ENCODE measurements at regions not wholly inside any gene's neighbourhood (a gene's known extent, or its start where the extent isn't known, plus 50 kb on each side); places are given as distances from the start of the nearest gene placed in this dataset.

GRCh38 chr5:52712354-52712753 is 75.4 kb upstream of the ITGA1 start:
- no peaks in the 10 kb centered on the region for H3K79me2 ChIP-seq (ENCODE audit: control insufficient read depth in 1 of 2, insufficient read depth in 2 of 2, low read length in 2 of 2)

More at GRCh38 chr5:52712354-52712753, 75.4 kb upstream of the ITGA1 start:
- H4K91ac ChIP-seq (replicated peaks; ENCODE audit: insufficient read length, low read length), result no peak overlapping the region
- no peak overlapping the region for H2BK15ac ChIP-seq (ENCODE audit: low read length)
- H2BK5ac ChIP-seq (ENCODE audit: low read depth, low read length), result no peak overlapping the region
- CTCF ChIA-PET (ENCODE audit: partially characterized antibody), result no interaction called here
- WGBS, 2 experiments (ENCODE audit: extremely low coverage in 1 of 2, insufficient coverage in 1 of 2, insufficient read length in 1 of 2, insufficient replicate concordance in 2 of 2, low coverage in 1 of 2, low lambda C conversion rate in 2 of 2, missing lambda C conversion rate in 1 of 2), result 96% methylated on average over 2 of the region's 2 CpGs; no CpG with 5 or more reads in 1 of the 2 experiments
- no peak overlapping the region for H3K9ac ChIP-seq (replicated peaks in 1 of 4; ENCODE audit: extremely low read depth in 1 of 4, low read depth in 3 of 4, low read length in 3 of 4)
- DNase-seq (ENCODE audit: low read depth in 1 of 2, low spot score in 2 of 2) (no peak), FAIRE-seq (no peak)
- no peaks in the 10 kb centered on the region for H3K79me1 ChIP-seq (ENCODE audit: low read depth, low read length)
- no peaks in the 10 kb centered on the region for H3K23me2 ChIP-seq (ENCODE audit: low read depth, low read length)
- H3K4me3 ChIP-seq (ENCODE audit: extremely low read depth in 1 of 4, insufficient read depth in 2 of 4, low read depth in 3 of 4, low read length in 4 of 4), result no peak overlapping the region
- no peak overlapping the region for H3K56ac ChIP-seq (replicated peaks; ENCODE audit: insufficient read length, low read depth, low read length)
- H3K27me3 ChIP-seq (replicated peaks in 1 of 4; ENCODE audit: control insufficient read depth in 3 of 4, extremely low read depth in 1 of 4, insufficient read depth in 3 of 4, low read length in 3 of 4), result no peaks in the 10 kb centered on the region
- H3K23ac ChIP-seq (ENCODE audit: insufficient read length), result no peak overlapping the region
- H2BK12ac ChIP-seq (ENCODE audit: low read depth, low read length), result no peak overlapping the region
- H4K20me1 ChIP-seq (replicated peaks in 1 of 2; ENCODE audit: control insufficient read depth in 1 of 2, insufficient read depth in 2 of 2, low read length in 2 of 2), result no peaks in the 10 kb centered on the region
- H2BK20ac ChIP-seq (ENCODE audit: low read length), result no peak overlapping the region
- H2BK120ac ChIP-seq (replicated peaks; ENCODE audit: low read depth, low read length), result no peak overlapping the region
- no peaks in the 10 kb centered on the region for H3K36me3 ChIP-seq (ENCODE audit: control insufficient read depth in 2 of 4, insufficient read depth in 4 of 4, low read length in 3 of 4)
- H3K18ac ChIP-seq (ENCODE audit: extremely low read depth, low read length), result no peak overlapping the region
- H3K9me3 ChIP-seq (ENCODE audit: insufficient read depth in 2 of 2, low read depth in 1 of 2, low read length in 1 of 2), result no peaks in the 10 kb centered on the region
- H4K8ac ChIP-seq (ENCODE audit: extremely low read depth, insufficient read depth, low read length), result no peak overlapping the region
- no peak overlapping the region for H4K5ac ChIP-seq (ENCODE audit: insufficient read length, low read depth, low read length)
- no peak overlapping the region for H2AK5ac ChIP-seq (ENCODE audit: low read depth, low read length)
- no peak for TF ChIP-seq MAFK (IDR thresholded peaks at IDR 0.05; ENCODE audit: low read depth, low read length)
- no peak for TF ChIP-seq GTF2F1 (IDR thresholded peaks at IDR 0.05; ENCODE audit: borderline replicate concordance, low read depth, low read length)
- no peak for TF ChIP-seq CBX8 (IDR thresholded peaks at IDR 0.05; ENCODE audit: borderline replicate concordance, low read depth, low read length)
- no peak for TF ChIP-seq JUND (IDR thresholded peaks at IDR 0.05; ENCODE audit: low read length)
- no peak for TF ChIP-seq SP2 (IDR thresholded peaks at IDR 0.05; ENCODE audit: low read length)
- no peak for TF ChIP-seq E2F6 (IDR thresholded peaks at IDR 0.05)
- POLR2A ChIA-PET (ENCODE audit: partially characterized antibody), result no interaction called here
- no peak overlapping the region for H3K27ac ChIP-seq (ENCODE audit: low read depth, low read length)
- no peak overlapping the region for H2AFZ ChIP-seq (ENCODE audit: low read length)
- H3K4ac ChIP-seq (replicated peaks; ENCODE audit: insufficient read length, low read depth, low read length), result no peak overlapping the region
- no peak overlapping the region for H3K14ac ChIP-seq (ENCODE audit: insufficient read length)
- H3K4me1 ChIP-seq (replicated peaks in 1 of 4; ENCODE audit: control insufficient read depth in 3 of 4, insufficient read depth in 4 of 4, low read length in 3 of 4), result no peaks in the 10 kb centered on the region
- H3K4me2 ChIP-seq (ENCODE audit: insufficient read depth in 1 of 2, low read depth in 2 of 2, low read length in 2 of 2), result no peak overlapping the region

Data from H1 (cell line).